A549 (cell line): ENCODE measurements at regions not wholly inside any gene's neighbourhood (a gene's known extent, or its start where the extent isn't known, plus 50 kb on each side); places are given as distances from the start of the nearest gene placed in this dataset.

Source experiments
- CTCF ChIP-seq: fragments of >200 bp; sonication (Bioruptor Twin); formaldehyde crosslinking; IDR thresholded peaks from 3 replicates; pipeline ENCODE4 v1.5.1; 2016
- HOXA7 ChIP-seq: fragments of 250-450 bp; sonication (Bioruptor Pico); IDR thresholded peaks from 2 replicates; pipeline ENCODE4 v1.5.0; 2020; ENCODE audit warnings: mild to moderate bottlenecking, moderate library complexity
- JUN ChIP-seq, 2 experiments: fragments of >200 bp; sonication (Bioruptor Twin); formaldehyde crosslinking; IDR thresholded peaks; 2 replicates in 1 of 2; 3 replicates in 1 of 2; pipeline ENCODE4 v1.6.1; 2016 to 2017
- JUNB ChIP-seq: fragments of >200 bp; sonication (Bioruptor Twin); formaldehyde crosslinking; IDR thresholded peaks from 2 replicates; pipeline ENCODE4 v1.6.1; 2016
- MAX ChIP-seq: IDR thresholded peaks from 2 replicates; pipeline ENCODE4 v1.6.1; 2012
- NR3C1 ChIP-seq: fragments of >200 bp; sonication (Bioruptor Twin); formaldehyde crosslinking; IDR thresholded peaks from 3 replicates; pipeline ENCODE4 v1.6.1; 2017
- RARB ChIP-seq: fragments of 250-450 bp; sonication (Bioruptor Pico); IDR thresholded peaks from 2 replicates; pipeline ENCODE4 v1.8.0; 2021; ENCODE audit warnings: mild to moderate bottlenecking, moderate library complexity
- TP53 ChIP-seq: fragments of 250-450 bp; sonication (Bioruptor Pico); IDR thresholded peaks from 2 replicates; pipeline ENCODE4 v1.5.0; 2021; ENCODE audit warnings: mild to moderate bottlenecking, moderate library complexity

- no peak for TF ChIP-seq CTCF
- TF ChIP-seq NR3C1, result no peak
- no peak for TF ChIP-seq TP53
- no peak for TF ChIP-seq RARB
- TF ChIP-seq JUN (IDR thresholded peaks at IDR 0.05), result no peak
- no peak for TF ChIP-seq MAX
- no peak for TF ChIP-seq JUNB
- TF ChIP-seq HOXA7 (CRISPR knock-in tag), result no peak
Observed at GRCh38 chr6:10151144-10151915, 263.5 kb downstream of the TFAP2A start.
